K562 (cell line): ENCODE measurements at regions not wholly inside any gene's neighbourhood (a gene's known extent, or its start where the extent isn't known, plus 50 kb on each side); places are given as distances from the start of the nearest gene placed in this dataset.
A peak's percentile ranks its signal among the peaks of the same experiment; 100 is the strongest.

Source experiments
- ARID1B ChIP-seq: fragments of 450-650 bp; IDR thresholded peaks from 2 replicates; pipeline ENCODE4 v1.6.1; 2016; ENCODE audit warnings: antibody characterized with exemption, mild to moderate bottlenecking, inconsistent platforms
- ATF7 ChIP-seq: fragments of 450-650 bp; IDR thresholded peaks from 2 replicates; pipeline ENCODE4 v1.7.1; 2014; ENCODE audit warnings: mild to moderate bottlenecking, moderate library complexity
- EP300 ChIP-seq: IDR thresholded peaks from 2 replicates; pipeline ENCODE4 v1.6.1; 2012; ENCODE audit warnings: low read length, improper control_type of control experiment
- ETV5 ChIP-seq: sonication (generic); formaldehyde crosslinking; IDR thresholded peaks from 2 replicates; pipeline ENCODE4 v1.4.0; 2020; ENCODE audit warnings: low read depth, mild to moderate bottlenecking, missing genetic modification reagents
- FOS ChIP-seq: IDR thresholded peaks from 3 replicates; pipeline ENCODE4 v1.6.1; 2011; ENCODE audit not compliant: insufficient read length; ENCODE audit errors: extremely low read depth
- HIVEP1 ChIP-seq: fragments of 250-450 bp; sonication (Bioruptor Pico); IDR thresholded peaks from 2 replicates; pipeline ENCODE4 v1.4.0; 2020; ENCODE audit warnings: mild to moderate bottlenecking
- JUNB ChIP-seq: fragments of 450-650 bp; formaldehyde crosslinking; conservative IDR thresholded peaks from 2 replicates; pipeline ENCODE4 v1.4.0; 2020; ENCODE audit warnings: mild to moderate bottlenecking
- MTA1 ChIP-seq: fragments of 450-650 bp; IDR thresholded peaks from 2 replicates; pipeline ENCODE4 v1.6.1; 2017; ENCODE audit warnings: borderline replicate concordance
- MXI1 ChIP-seq: IDR thresholded peaks from 2 replicates; pipeline ENCODE4 v1.6.1; 2011; ENCODE audit warnings: low read depth, mild to moderate bottlenecking, improper control_type of control experiment, low read length
- NR4A1 ChIP-seq, 2 experiments: fragments of 250-450 bp in 1 of 2; fragments of 450-650 bp in 1 of 2; sonication (Bioruptor Pico) in 1 of 2; IDR thresholded peaks; 2 replicates each; pipeline versions ENCODE4 v1.4.0 to v1.6.1; 2016 to 2020; ENCODE audit warnings: mild to moderate bottlenecking in 2 of 2, missing compliant biosample characterization in 1 of 2, missing genetic modification characterization in 1 of 2, moderate library complexity in 1 of 2
- POU5F1 ChIP-seq: fragments of 150-350 bp; IDR thresholded peaks from 2 replicates; pipeline ENCODE4 v1.6.1; 2014; ENCODE audit warnings: borderline replicate concordance, low read length, low read depth, mild to moderate bottlenecking; ENCODE audit not compliant: partially characterized antibody
- RB1 ChIP-seq: fragments of 450-650 bp; IDR thresholded peaks from 2 replicates; pipeline ENCODE4 v1.6.1; 2017; ENCODE audit warnings: low read depth, mild to moderate bottlenecking
- SAP30 ChIP-seq: fragments of 200-600 bp; sonication (generic); IDR thresholded peaks from 2 replicates; pipeline ENCODE4 v1.6.1; 2012; ENCODE audit warnings: borderline replicate concordance, low read depth, mild to moderate bottlenecking, moderate library complexity, low read length, control low read depth, inconsistent platforms; ENCODE audit not compliant: insufficient read depth, poor library complexity, severe bottlenecking
- SMC3 ChIP-seq: conservative IDR thresholded peaks from 2 replicates; pipeline ENCODE4 v1.6.1; 2011; ENCODE audit warnings: low read depth, low read length, improper control_type of control experiment; ENCODE audit not compliant: insufficient read depth
- SNAPC5 ChIP-seq: fragments of 250-450 bp; sonication (Bioruptor Pico); IDR thresholded peaks from 2 replicates; pipeline ENCODE4 v1.8.0; 2021; ENCODE audit warnings: moderate library complexity, mild to moderate bottlenecking, inconsistent platforms
- SP1 ChIP-seq: sonication (generic); formaldehyde crosslinking; IDR thresholded peaks from 2 replicates; pipeline ENCODE4 v1.8.1; 2022; ENCODE audit warnings: mild to moderate bottlenecking, missing genetic modification reagents
- SP2 ChIP-seq: IDR thresholded peaks from 2 replicates; pipeline ENCODE4 v1.6.1; 2011; ENCODE audit warnings: mild to moderate bottlenecking, low read depth, low read length, moderate library complexity; ENCODE audit not compliant: poor library complexity, severe bottlenecking; ENCODE audit errors: extremely low read depth
- SPI1 ChIP-seq: IDR thresholded peaks from 2 replicates; pipeline ENCODE4 v1.6.1; 2011; ENCODE audit warnings: low read depth, low read length, control low read depth, borderline replicate concordance
- SUPT5H ChIP-seq: fragments of 450-650 bp; IDR thresholded peaks from 2 replicates; pipeline ENCODE4 v1.6.1; 2016
- ZFP1 ChIP-seq: fragments of 450-650 bp; formaldehyde crosslinking; IDR thresholded peaks from 2 replicates; pipeline ENCODE4 v1.4.0; 2020; ENCODE audit warnings: mild to moderate bottlenecking, mixed read lengths
- ZNF592 ChIP-seq: fragments of 450-650 bp; IDR thresholded peaks from 2 replicates; pipeline ENCODE4 v1.6.1; 2017; ENCODE audit warnings: antibody characterized with exemption, mild to moderate bottlenecking
- ZNF696 ChIP-seq: fragments of 250-450 bp; sonication (Bioruptor Pico); conservative IDR thresholded peaks from 2 replicates; pipeline ENCODE4 v1.4.0; 2020; ENCODE audit warnings: mild to moderate bottlenecking, moderate library complexity
- TF ChIP-seq, protein P1 (sequence below): IDR thresholded peaks from 3 replicates; pipeline ENCODE4 v1.6.1; 2011; ENCODE audit warnings: borderline replicate concordance, mild to moderate bottlenecking; ENCODE audit not compliant: insufficient read length, insufficient read depth

DNA sequence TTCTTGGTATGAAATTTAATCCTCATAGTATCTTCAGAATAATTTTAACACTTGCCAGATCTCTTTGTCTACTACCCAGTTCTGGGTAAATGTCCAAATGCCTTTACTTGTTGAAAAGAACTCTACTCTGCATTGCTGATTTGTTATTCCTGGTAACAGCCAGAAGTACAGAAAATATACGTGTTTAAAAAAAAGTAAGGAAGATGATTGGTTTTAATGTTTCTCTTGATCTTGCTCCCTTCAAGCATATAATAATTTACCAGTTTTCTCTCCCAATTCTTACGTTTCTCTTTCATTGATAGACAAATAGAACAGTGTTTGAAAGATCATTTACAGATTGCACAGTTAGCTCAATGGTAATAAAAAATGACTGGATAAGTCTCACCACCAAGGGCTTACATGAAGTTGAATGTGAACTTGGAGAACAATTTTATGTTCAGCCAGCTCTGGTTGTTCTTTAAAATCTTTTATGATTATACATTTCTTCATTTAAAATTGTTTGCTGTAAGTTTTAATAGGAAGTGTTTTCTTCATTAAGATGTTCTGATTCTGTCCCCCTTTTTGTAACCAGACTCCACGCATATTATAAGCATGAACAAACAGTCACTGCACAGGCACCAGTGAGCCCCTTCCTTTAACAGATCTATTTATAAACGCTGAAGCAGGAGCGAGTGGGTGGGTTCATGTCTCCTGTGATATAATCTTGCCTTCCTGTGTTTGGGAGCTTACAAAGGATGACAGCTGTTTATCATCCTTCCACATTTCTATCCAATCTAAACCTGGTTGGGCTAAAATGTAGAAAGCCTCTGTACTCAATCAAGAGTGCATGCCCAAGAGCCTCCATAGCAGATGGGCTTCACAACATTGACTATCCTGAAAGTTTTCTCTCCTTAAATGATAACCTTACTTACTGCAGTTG lies 299.5 kb downstream of the PRL start (continued):
- TF ChIP-seq JUNB (no peak), ZNF696 (no peak), MXI1 (no peak), SAP30 (no peak), ZFP1 (CRISPR knock-in tag) (no peak), SPI1 (no peak), FOS (no peak), MTA1 (0 out of 2 replicates have a peak, but pooled peaks have one; percentile 8), NR4A1 (CRISPR knock-in tag; IDR thresholded peaks at IDR 0.05) (no peak), NR4A1 (tag; IDR thresholded peaks at IDR 0.05) (no peak), HIVEP1 (CRISPR knock-in tag) (no peak), SUPT5H (no peak; the same call in 1 of the 2 replicates), ETV5 (CRISPR knock-in tag) (0 out of 2 replicates have a peak, but pooled peaks have one; percentile 31), RB1 (no peak), SP2 (no peak), EP300 (peak; percentile 86), SNAPC5 (CRISPR knock-in tag) (no peak), SMC3 (no peak), ARID1B (peak; percentile 84), ATF7 (peak; percentile 24; the same call in 1 of the 2 replicates), ZNF592 (peak; percentile 38; the same call in 1 of the 2 replicates), POU5F1 (no peak), SP1 (CRISPR knock-in tag) (no peak)
- TF ChIP-seq, protein P1, sequence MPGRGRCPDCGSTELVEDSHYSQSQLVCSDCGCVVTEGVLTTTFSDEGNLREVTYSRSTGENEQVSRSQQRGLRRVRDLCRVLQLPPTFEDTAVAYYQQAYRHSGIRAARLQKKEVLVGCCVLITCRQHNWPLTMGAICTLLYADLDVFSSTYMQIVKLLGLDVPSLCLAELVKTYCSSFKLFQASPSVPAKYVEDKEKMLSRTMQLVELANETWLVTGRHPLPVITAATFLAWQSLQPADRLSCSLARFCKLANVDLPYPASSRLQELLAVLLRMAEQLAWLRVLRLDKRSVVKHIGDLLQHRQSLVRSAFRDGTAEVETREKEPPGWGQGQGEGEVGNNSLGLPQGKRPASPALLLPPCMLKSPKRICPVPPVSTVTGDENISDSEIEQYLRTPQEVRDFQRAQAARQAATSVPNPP: no peak
